GM23338 (cell line): ENCODE measurements at regions not wholly inside any gene's neighbourhood (a gene's known extent, or its start where the extent isn't known, plus 50 kb on each side); places are given as distances from the start of the nearest gene placed in this dataset.

Source experiments
- ATAC-seq: fragments of 200-7000 bp; cut with Tn5 transposase; 3 replicates; pipeline ENCODE4 v1.9.1; 2020
- DNase-seq: peaks from one replicate; pipeline ENCODE4 v3.0.0-alpha.2; 2015; ENCODE audit warnings: low spot score
- H2AFZ ChIP-seq: fragments of 200-600 bp; sonication (generic); 2 replicates; pipeline ENCODE4 v1.8.0; 2016; ENCODE audit warnings: antibody characterized with exemption, mild to moderate bottlenecking, moderate library complexity
- H3F3A ChIP-seq: fragments of 200-600 bp; sonication (generic); replicated peaks from 2 replicates; pipeline ENCODE4 v1.8.0; 2017; ENCODE audit warnings: antibody characterized with exemption, mixed run types, low read depth
- H3K27ac ChIP-seq: fragments of 200-600 bp; sonication (generic); 2 replicates; pipeline ENCODE4 v1.6.1; 2016; ENCODE audit warnings: low read depth
- H3K27me3 ChIP-seq: fragments of 200-600 bp; sonication (generic); 2 replicates; pipeline ENCODE4 v1.8.0; 2016; ENCODE audit warnings: mild to moderate bottlenecking, mixed run types, moderate library complexity; ENCODE audit not compliant: insufficient read depth
- H3K36me3 ChIP-seq: fragments of 200-600 bp; sonication (generic); 2 replicates; pipeline ENCODE4 v1.8.0; 2016; ENCODE audit warnings: mild to moderate bottlenecking; ENCODE audit not compliant: insufficient read depth
- H3K4me1 ChIP-seq: fragments of 200-600 bp; sonication (generic); 2 replicates; pipeline ENCODE4 v1.8.0; 2016; ENCODE audit warnings: mild to moderate bottlenecking, moderate library complexity; ENCODE audit not compliant: insufficient read depth
- H3K4me2 ChIP-seq: fragments of 200-600 bp; sonication (generic); 2 replicates; pipeline ENCODE4 v1.7.1; 2017; ENCODE audit warnings: mixed run types
- H3K4me3 ChIP-seq: fragments of 200-600 bp; sonication (generic); 2 replicates; pipeline ENCODE4 v1.6.1; 2016; ENCODE audit warnings: mixed run types
- H3K79me2 ChIP-seq: fragments of 200-600 bp; sonication (generic); replicated peaks from 2 replicates; pipeline ENCODE4 v1.8.0; 2017; ENCODE audit warnings: mild to moderate bottlenecking; ENCODE audit not compliant: insufficient read depth
- H3K9me2 ChIP-seq: fragments of 200-600 bp; sonication (generic); 2 replicates; pipeline ENCODE4 v1.8.0; 2017; ENCODE audit not compliant: insufficient read depth
- H4K20me1 ChIP-seq: fragments of 200-600 bp; sonication (generic); replicated peaks from 2 replicates; pipeline ENCODE4 v1.8.0; 2017; ENCODE audit warnings: mild to moderate bottlenecking; ENCODE audit not compliant: insufficient read depth
- H3K27ac Mint-ChIP-seq: 2 replicates; pipeline ENCODE4 v1.8.0; 2020; ENCODE audit warnings: inconsistent platforms, mild to moderate bottlenecking, moderate library complexity, mixed read lengths
- H3K27me3 Mint-ChIP-seq: 3 replicates; pipeline ENCODE4 v1.8.0; 2022; ENCODE audit warnings: low read depth, mild to moderate bottlenecking, moderate library complexity, mixed read lengths, inconsistent platforms; ENCODE audit not compliant: insufficient read depth, poor library complexity
- H3K36me3 Mint-ChIP-seq: 3 replicates; pipeline ENCODE4 v1.8.0; 2021; ENCODE audit warnings: low read depth, mild to moderate bottlenecking, inconsistent platforms, moderate library complexity, mixed read lengths
- H3K4me1 Mint-ChIP-seq: 3 replicates; pipeline ENCODE4 v1.8.0; 2020; ENCODE audit warnings: mild to moderate bottlenecking, inconsistent platforms, mixed read lengths
- H3K4me3 Mint-ChIP-seq: 3 replicates; pipeline ENCODE4 v1.8.0; 2021; ENCODE audit warnings: moderate library complexity, mild to moderate bottlenecking, inconsistent platforms, mixed read lengths
- H3K9me3 Mint-ChIP-seq: 3 replicates; pipeline ENCODE4 v1.8.0; 2020; ENCODE audit warnings: moderate library complexity, mild to moderate bottlenecking, inconsistent platforms, mixed read lengths
- EZH2 ChIP-seq: fragments of 200-600 bp; sonication (generic); IDR thresholded peaks from one replicate; pipeline ENCODE4 v1.8.0; 2017; ENCODE audit warnings: antibody characterized with exemption, mild to moderate bottlenecking, low read depth; ENCODE audit not compliant: unreplicated experiment
- EZH2phosphoT487 ChIP-seq: fragments of 200-600 bp; sonication (generic); IDR thresholded peaks from one replicate; pipeline ENCODE4 v1.8.1; 2018; ENCODE audit warnings: antibody characterized with exemption; ENCODE audit not compliant: unreplicated experiment
- JUNB ChIP-seq: IDR thresholded peaks from one replicate; pipeline ENCODE4 v1.6.1; 2016; ENCODE audit warnings: antibody characterized with exemption; ENCODE audit not compliant: unreplicated experiment
- NANOG ChIP-seq: IDR thresholded peaks from 2 replicates; pipeline ENCODE4 v1.6.1; 2016; ENCODE audit warnings: antibody characterized with exemption, borderline replicate concordance
- REST ChIP-seq: IDR thresholded peaks from one replicate; pipeline ENCODE4 v1.6.1; 2018; ENCODE audit warnings: antibody characterized with exemption; ENCODE audit not compliant: unreplicated experiment
- STAT1 ChIP-seq: IDR thresholded peaks from one replicate; pipeline ENCODE4 v1.6.1; 2016; ENCODE audit warnings: antibody characterized with exemption; ENCODE audit not compliant: unreplicated experiment
- ZNF114 ChIP-seq: fragments of 250-450 bp; sonication (Bioruptor Pico); IDR thresholded peaks from 2 replicates; pipeline ENCODE4 v1.5.0; 2020; ENCODE audit warnings: mild to moderate bottlenecking, moderate library complexity
- ZNF331 ChIP-seq: fragments of 250-450 bp; sonication (Bioruptor Pico); IDR thresholded peaks from 2 replicates; pipeline ENCODE4 v1.5.0; 2020; ENCODE audit warnings: low read depth, mild to moderate bottlenecking, moderate library complexity
- TF ChIP-seq, protein P1 (sequence below): fragments of 250-450 bp; sonication (Bioruptor Pico); IDR thresholded peaks from 2 replicates; pipeline ENCODE4 v1.5.0; 2020; ENCODE audit warnings: mild to moderate bottlenecking, moderate library complexity

DNA sequence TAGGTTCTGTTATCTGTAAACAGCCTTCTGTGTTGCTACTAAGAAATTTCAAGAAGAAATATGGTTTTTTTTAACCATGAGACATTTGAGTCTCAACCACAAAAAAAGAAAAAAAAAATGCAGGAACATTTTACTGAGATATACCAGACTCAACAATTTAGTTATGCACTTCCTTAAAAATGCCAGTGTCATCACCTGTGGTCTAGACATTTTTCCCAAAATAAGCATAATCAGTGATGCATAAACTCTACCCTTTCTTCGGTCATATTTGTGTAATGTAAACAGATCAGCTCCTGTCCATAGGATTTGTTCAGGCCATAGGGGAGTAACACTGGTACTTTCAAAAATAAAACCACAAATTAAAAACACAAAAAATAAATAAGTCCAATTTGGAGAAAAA, 122.6 kb upstream of the TNFSF4 start:
- Mint-ChIP-seq H3K9me3 (no peaks in the 10 kb centered on the region), H3K27ac (no peak overlapping the region), H3K4me3 (no peak overlapping the region), H3K36me3 (no peaks in the 10 kb centered on the region), H3K4me1 (no peaks in the 10 kb centered on the region), H3K27me3 (no peaks in the 10 kb centered on the region)
- no peaks in the 10 kb centered on the region for H3K79me2 ChIP-seq
- H3F3A ChIP-seq, result no peaks in the 10 kb centered on the region
- H4K20me1 ChIP-seq, result no peaks in the 10 kb centered on the region
- H3K4me2 ChIP-seq, result no peak overlapping the region
- no peaks in the 10 kb centered on the region for H3K27me3 ChIP-seq
- no peak for TF ChIP-seq REST
- TF ChIP-seq, protein P1, sequence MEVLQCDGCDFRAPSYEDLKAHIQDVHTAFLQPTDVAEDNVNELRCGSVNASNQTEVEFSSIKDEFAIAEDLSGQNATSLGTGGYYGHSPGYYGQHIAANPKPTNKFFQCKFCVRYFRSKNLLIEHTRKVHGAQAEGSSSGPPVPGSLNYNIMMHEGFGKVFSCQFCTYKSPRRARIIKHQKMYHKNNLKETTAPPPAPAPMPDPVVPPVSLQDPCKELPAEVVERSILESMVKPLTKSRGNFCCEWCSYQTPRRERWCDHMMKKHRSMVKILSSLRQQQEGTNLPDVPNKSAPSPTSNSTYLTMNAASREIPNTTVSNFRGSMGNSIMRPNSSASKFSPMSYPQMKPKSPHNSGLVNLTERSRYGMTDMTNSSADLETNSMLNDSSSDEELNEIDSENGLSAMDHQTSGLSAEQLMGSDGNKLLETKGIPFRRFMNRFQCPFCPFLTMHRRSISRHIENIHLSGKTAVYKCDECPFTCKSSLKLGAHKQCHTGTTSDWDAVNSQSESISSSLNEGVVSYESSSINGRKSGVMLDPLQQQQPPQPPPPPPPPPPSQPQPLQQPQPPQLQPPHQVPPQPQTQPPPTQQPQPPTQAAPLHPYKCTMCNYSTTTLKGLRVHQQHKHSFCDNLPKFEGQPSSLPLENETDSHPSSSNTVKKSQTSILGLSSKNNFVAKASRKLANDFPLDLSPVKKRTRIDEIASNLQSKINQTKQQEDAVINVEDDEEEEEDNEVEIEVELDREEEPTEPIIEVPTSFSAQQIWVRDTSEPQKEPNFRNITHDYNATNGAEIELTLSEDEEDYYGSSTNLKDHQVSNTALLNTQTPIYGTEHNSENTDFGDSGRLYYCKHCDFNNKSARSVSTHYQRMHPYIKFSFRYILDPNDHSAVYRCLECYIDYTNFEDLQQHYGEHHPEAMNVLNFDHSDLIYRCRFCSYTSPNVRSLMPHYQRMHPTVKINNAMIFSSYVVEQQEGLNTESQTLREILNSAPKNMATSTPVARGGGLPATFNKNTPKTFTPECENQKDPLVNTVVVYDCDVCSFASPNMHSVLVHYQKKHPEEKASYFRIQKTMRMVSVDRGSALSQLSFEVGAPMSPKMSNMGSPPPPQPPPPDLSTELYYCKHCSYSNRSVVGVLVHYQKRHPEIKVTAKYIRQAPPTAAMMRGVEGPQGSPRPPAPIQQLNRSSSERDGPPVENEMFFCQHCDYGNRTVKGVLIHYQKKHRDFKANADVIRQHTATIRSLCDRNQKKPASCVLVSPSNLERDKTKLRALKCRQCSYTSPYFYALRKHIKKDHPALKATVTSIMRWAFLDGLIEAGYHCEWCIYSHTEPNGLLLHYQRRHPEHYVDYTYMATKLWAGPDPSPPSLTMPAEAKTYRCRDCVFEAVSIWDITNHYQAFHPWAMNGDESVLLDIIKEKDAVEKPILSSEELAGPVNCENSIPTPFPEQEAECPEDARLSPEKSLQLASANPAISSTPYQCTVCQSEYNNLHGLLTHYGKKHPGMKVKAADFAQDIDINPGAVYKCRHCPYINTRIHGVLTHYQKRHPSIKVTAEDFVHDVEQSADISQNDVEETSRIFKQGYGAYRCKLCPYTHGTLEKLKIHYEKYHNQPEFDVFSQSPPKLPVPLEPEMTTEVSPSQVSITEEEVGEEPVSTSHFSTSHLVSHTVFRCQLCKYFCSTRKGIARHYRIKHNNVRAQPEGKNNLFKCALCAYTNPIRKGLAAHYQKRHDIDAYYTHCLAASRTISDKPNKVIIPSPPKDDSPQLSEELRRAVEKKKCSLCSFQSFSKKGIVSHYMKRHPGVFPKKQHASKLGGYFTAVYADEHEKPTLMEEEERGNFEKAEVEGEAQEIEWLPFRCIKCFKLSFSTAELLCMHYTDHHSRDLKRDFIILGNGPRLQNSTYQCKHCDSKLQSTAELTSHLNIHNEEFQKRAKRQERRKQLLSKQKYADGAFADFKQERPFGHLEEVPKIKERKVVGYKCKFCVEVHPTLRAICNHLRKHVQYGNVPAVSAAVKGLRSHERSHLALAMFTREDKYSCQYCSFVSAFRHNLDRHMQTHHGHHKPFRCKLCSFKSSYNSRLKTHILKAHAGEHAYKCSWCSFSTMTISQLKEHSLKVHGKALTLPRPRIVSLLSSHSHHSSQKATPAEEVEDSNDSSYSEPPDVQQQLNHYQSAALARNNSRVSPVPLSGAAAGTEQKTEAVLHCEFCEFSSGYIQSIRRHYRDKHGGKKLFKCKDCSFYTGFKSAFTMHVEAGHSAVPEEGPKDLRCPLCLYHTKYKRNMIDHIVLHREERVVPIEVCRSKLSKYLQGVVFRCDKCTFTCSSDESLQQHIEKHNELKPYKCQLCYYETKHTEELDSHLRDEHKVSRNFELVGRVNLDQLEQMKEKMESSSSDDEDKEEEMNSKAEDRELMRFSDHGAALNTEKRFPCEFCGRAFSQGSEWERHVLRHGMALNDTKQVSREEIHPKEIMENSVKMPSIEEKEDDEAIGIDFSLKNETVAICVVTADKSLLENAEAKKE (CRISPR knock-in tag), result no peak
- no peak for TF ChIP-seq EZH2phosphoT487
- no peak for TF ChIP-seq ZNF331 (CRISPR knock-in tag)
- TF ChIP-seq JUNB, result no peak
- TF ChIP-seq STAT1, result no peak
- TF ChIP-seq NANOG, result no peak
- TF ChIP-seq ZNF114, result no peak
- no peak for TF ChIP-seq EZH2
- H3K4me1 ChIP-seq, result no peaks in the 10 kb centered on the region
- H3K4me3 ChIP-seq, result no peak overlapping the region
- ATAC-seq, result no peak
- no peaks in the 10 kb centered on the region for H3K36me3 ChIP-seq
- no peaks in the 10 kb centered on the region for H3K9me2 ChIP-seq
- no peak overlapping the region for H3K27ac ChIP-seq
- no peak overlapping the region for H2AFZ ChIP-seq
- no peak for DNase-seq
